Astrocyte (in vitro differentiated cells and primary cell): ENCODE measurements at regions not wholly inside any gene's neighbourhood (a gene's known extent, or its start where the extent isn't known, plus 50 kb on each side); places are given as distances from the start of the nearest gene placed in this dataset.

Source experiments
- DNase-seq: peaks from one replicate; pipeline ENCODE4 v3.0.0-alpha.2; 2010; ENCODE audit warnings: low read depth
- FAIRE-seq: peaks from 2 replicates; lab custom pipeline; 2011; peaks lifted over from hg19 to GRCh38; lab: Jason Lieb, UNC
- H2AFZ ChIP-seq: 2 replicates; pipeline ENCODE4 v1.6.0; 2012; ENCODE audit warnings: low read depth, low read length, inconsistent platforms
- H3K27ac ChIP-seq: 2 replicates; pipeline ENCODE4 v1.5.1; 2011; ENCODE audit warnings: low read depth, low read length, inconsistent platforms
- H3K27me3 ChIP-seq: 2 replicates; pipeline ENCODE4 v1.6.0; 2011; ENCODE audit warnings: low read length, inconsistent platforms; ENCODE audit not compliant: insufficient read depth
- H3K36me3 ChIP-seq: 2 replicates; pipeline ENCODE4 v1.5.1; 2011; ENCODE audit warnings: low read length, inconsistent platforms; ENCODE audit not compliant: insufficient read depth
- H3K4me1 ChIP-seq: 2 replicates; pipeline ENCODE4 v1.5.1; 2011; ENCODE audit warnings: low read length, inconsistent platforms; ENCODE audit not compliant: insufficient read depth
- H3K4me2 ChIP-seq: 2 replicates; pipeline ENCODE4 v1.6.0; 2012; ENCODE audit warnings: low read length, inconsistent platforms
- H3K4me3 ChIP-seq: 2 replicates; pipeline ENCODE4 v1.5.1; 2011; ENCODE audit warnings: low read depth, mild to moderate bottlenecking, low read length, inconsistent platforms; ENCODE audit not compliant: insufficient read depth
- H3K79me2 ChIP-seq: 2 replicates; pipeline ENCODE4 v1.6.0; 2012; ENCODE audit warnings: mild to moderate bottlenecking, low read length, inconsistent platforms; ENCODE audit not compliant: insufficient read depth
- H3K9ac ChIP-seq: 2 replicates; pipeline ENCODE4 v1.6.0; 2012; ENCODE audit warnings: mild to moderate bottlenecking, low read length, inconsistent platforms
- H3K9me3 ChIP-seq: 2 replicates; pipeline ENCODE4 v1.5.1; 2012; ENCODE audit warnings: low read depth, mild to moderate bottlenecking, low read length, inconsistent platforms; ENCODE audit not compliant: insufficient read depth
- H4K20me1 ChIP-seq: 2 replicates; pipeline ENCODE4 v1.6.0; 2012; ENCODE audit warnings: low read length, inconsistent platforms; ENCODE audit not compliant: insufficient read depth
- H3K27ac Mint-ChIP-seq: one replicate; pipeline ENCODE4 v1.8.0; 2021; ENCODE audit warnings: mild to moderate bottlenecking, mixed read lengths; ENCODE audit not compliant: unreplicated experiment
- H3K27me3 Mint-ChIP-seq: one replicate; pipeline ENCODE4 v1.8.0; 2021; ENCODE audit warnings: low read depth, mixed read lengths; ENCODE audit not compliant: unreplicated experiment
- H3K36me3 Mint-ChIP-seq: one replicate; pipeline ENCODE4 v1.8.0; 2021; ENCODE audit warnings: low read depth, mixed read lengths; ENCODE audit not compliant: unreplicated experiment
- H3K4me1 Mint-ChIP-seq: one replicate; pipeline ENCODE4 v1.8.0; 2021; ENCODE audit warnings: low read depth, mixed read lengths; ENCODE audit not compliant: unreplicated experiment
- H3K4me3 Mint-ChIP-seq: one replicate; pipeline ENCODE4 v1.8.0; 2021; ENCODE audit warnings: mild to moderate bottlenecking, moderate library complexity, mixed read lengths; ENCODE audit not compliant: unreplicated experiment
- H3K9me3 Mint-ChIP-seq: one replicate; pipeline ENCODE4 v1.8.0; 2021; ENCODE audit warnings: mild to moderate bottlenecking, mixed read lengths; ENCODE audit not compliant: unreplicated experiment
- EZH2 ChIP-seq: IDR thresholded peaks from 2 replicates; pipeline ENCODE4 v1.6.1; 2012; ENCODE audit warnings: mild to moderate bottlenecking, low read length, inconsistent platforms; ENCODE audit not compliant: insufficient read depth
- TF ChIP-seq, protein P1 (sequence below): IDR thresholded peaks from 2 replicates; pipeline ENCODE4 v1.5.1; 2011; ENCODE audit warnings: low read depth, mild to moderate bottlenecking, inconsistent platforms, low read length, moderate library complexity; ENCODE audit not compliant: insufficient read depth

- Mint-ChIP-seq H3K4me3 (no peak overlapping the region), H3K27ac (no peak overlapping the region), H3K27me3 (no peaks in the 10 kb centered on the region), H3K36me3 (peaks cover 3% of the 10 kb centered on the region), H3K9me3 (peaks cover 4% of the 10 kb centered on the region), H3K4me1 (no peaks in the 10 kb centered on the region)
- Histone ChIP-seq H3K4me2 (no peak overlapping the region), H3K36me3 (no peaks in the 10 kb centered on the region), H3K9me3 (no peaks in the 10 kb centered on the region), H2AFZ (no peak overlapping the region), H3K27ac (no peak overlapping the region), H4K20me1 (no peaks in the 10 kb centered on the region), H3K9ac (no peak overlapping the region), H3K4me1 (no peaks in the 10 kb centered on the region), H3K4me3 (no peak overlapping the region), H3K27me3 (no peaks in the 10 kb centered on the region), H3K79me2 (no peaks in the 10 kb centered on the region)
- DNase-seq (no peak), FAIRE-seq (no peak)
- TF ChIP-seq, protein P1, sequence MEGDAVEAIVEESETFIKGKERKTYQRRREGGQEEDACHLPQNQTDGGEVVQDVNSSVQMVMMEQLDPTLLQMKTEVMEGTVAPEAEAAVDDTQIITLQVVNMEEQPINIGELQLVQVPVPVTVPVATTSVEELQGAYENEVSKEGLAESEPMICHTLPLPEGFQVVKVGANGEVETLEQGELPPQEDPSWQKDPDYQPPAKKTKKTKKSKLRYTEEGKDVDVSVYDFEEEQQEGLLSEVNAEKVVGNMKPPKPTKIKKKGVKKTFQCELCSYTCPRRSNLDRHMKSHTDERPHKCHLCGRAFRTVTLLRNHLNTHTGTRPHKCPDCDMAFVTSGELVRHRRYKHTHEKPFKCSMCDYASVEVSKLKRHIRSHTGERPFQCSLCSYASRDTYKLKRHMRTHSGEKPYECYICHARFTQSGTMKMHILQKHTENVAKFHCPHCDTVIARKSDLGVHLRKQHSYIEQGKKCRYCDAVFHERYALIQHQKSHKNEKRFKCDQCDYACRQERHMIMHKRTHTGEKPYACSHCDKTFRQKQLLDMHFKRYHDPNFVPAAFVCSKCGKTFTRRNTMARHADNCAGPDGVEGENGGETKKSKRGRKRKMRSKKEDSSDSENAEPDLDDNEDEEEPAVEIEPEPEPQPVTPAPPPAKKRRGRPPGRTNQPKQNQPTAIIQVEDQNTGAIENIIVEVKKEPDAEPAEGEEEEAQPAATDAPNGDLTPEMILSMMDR = no peak
These were observed 110.7 kb upstream of the HNRNPA3 start for GRCh38 chr2:177101930-177102329.

DNA sequence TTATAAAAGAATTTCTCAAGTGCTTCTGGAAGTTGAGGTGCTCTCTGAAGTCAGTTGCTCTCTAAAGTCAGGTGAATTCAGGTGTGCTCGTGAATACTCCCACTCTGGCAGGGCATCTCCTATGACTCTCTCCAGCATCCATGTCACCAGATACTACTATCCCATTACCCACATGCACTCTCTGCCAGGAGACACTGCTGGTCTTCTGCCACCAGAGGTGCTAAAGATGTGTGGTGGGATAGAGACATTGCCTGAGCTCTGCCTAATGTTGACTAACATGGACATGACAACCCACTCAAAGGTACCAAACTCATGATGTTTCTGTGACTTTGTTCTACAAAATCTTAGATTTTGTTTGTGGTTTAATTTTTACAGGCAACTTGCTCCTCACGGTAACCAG, 106.4 kb upstream of the HNRNPA3 start:
- DNase-seq (no peak), FAIRE-seq (no peak)
- Histone ChIP-seq H4K20me1 (no peaks in the 10 kb centered on the region), H2AFZ (no peak overlapping the region), H3K79me2 (no peaks in the 10 kb centered on the region), H3K4me2 (no peak overlapping the region), H3K27ac (no peak overlapping the region), H3K4me1 (no peaks in the 10 kb centered on the region), H3K27me3 (no peaks in the 10 kb centered on the region), H3K4me3 (no peak overlapping the region), H3K36me3 (no peaks in the 10 kb centered on the region), H3K9me3 (no peaks in the 10 kb centered on the region), H3K9ac (no peak overlapping the region)
- Mint-ChIP-seq H3K9me3 (peaks cover 4% of the 10 kb centered on the region), H3K4me3 (no peak overlapping the region), H3K27me3 (no peaks in the 10 kb centered on the region), H3K27ac (no peak overlapping the region), H3K4me1 (no peaks in the 10 kb centered on the region), H3K36me3 (peaks cover 3% of the 10 kb centered on the region)
- TF ChIP-seq, protein P1 = no peak
- no peak for TF ChIP-seq EZH2

GRCh38 chr2:177108890-177109289, 103.7 kb upstream of the HNRNPA3 start:
- H3K27me3 ChIP-seq = no peaks in the 10 kb centered on the region
- H2AFZ ChIP-seq = no peak overlapping the region
- H3K36me3 ChIP-seq = no peaks in the 10 kb centered on the region
- H3K27me3 Mint-ChIP-seq = no peaks in the 10 kb centered on the region
- TF ChIP-seq, protein P1 = no peak
- no peak for TF ChIP-seq EZH2
- H3K4me1 Mint-ChIP-seq = no peaks in the 10 kb centered on the region
- no peak overlapping the region for H3K9ac ChIP-seq
- no peak overlapping the region for H3K4me2 ChIP-seq
- FAIRE-seq (no peak), DNase-seq (no peak)
- H4K20me1 ChIP-seq = no peaks in the 10 kb centered on the region
- H3K27ac ChIP-seq = no peak overlapping the region
- H3K9me3 ChIP-seq = no peaks in the 10 kb centered on the region
- H3K4me1 ChIP-seq = no peaks in the 10 kb centered on the region
- no peaks in the 10 kb centered on the region for H3K36me3 Mint-ChIP-seq
- no peak overlapping the region for H3K4me3 Mint-ChIP-seq
- no peak overlapping the region for H3K27ac Mint-ChIP-seq
- no peaks in the 10 kb centered on the region for H3K79me2 ChIP-seq
- no peaks in the 10 kb centered on the region for H3K9me3 Mint-ChIP-seq
- H3K4me3 ChIP-seq = no peak overlapping the region
